Endothelial cell of umbilical vein (primary cell): ENCODE measurements at regions not wholly inside any gene's neighbourhood (a gene's known extent, or its start where the extent isn't known, plus 50 kb on each side); places are given as distances from the start of the nearest gene placed in this dataset.

ENCODE experiments used
- BruUV-seq: library from RNA; stranded (reverse); fragments of 400-500 nt; replicated peaks from 2 replicates; lab custom pipeline; 2021; lab: Mats Ljungman, UMichigan
- CTCF ChIA-PET: fragments of 300-600, 350-600 bp; sonication (Branson Sonifier 250); formaldehyde crosslinking; loops from one replicate; lab custom pipeline; 2021; ENCODE audit warnings: antibody characterized with exemption, inconsistent platforms; lab: Charles Lee
- POLR2A ChIA-PET: fragments of 300-600, 350-600 bp; sonication (Branson Sonifier 250); formaldehyde crosslinking; loops from one replicate; lab custom pipeline; 2021; ENCODE audit warnings: antibody characterized with exemption, inconsistent platforms; lab: Charles Lee
- DNase-seq: peaks from one replicate; pipeline ENCODE4 v3.0.0-alpha.2; 2011; ENCODE audit warnings: low read depth, low spot score
- FAIRE-seq: peaks from 2 replicates; lab custom pipeline; 2011; peaks lifted over from hg19 to GRCh38; lab: Jason Lieb, UNC
- H2AFZ ChIP-seq: 2 replicates; pipeline ENCODE4 v1.6.0; 2012; ENCODE audit warnings: low read depth, low read length, control low read depth, inconsistent platforms
- H3K27ac ChIP-seq: 2 replicates; pipeline ENCODE4 v1.5.1; 2011; ENCODE audit warnings: low read depth, mild to moderate bottlenecking, control low read depth, low read length, moderate library complexity; ENCODE audit not compliant: insufficient read depth
- H3K27me3 ChIP-seq, 2 experiments: 2 replicates each; pipeline versions ENCODE4 v1.6.0 to v1.6.1; 2011; ENCODE audit warnings: low read length in 2 of 2, mixed read lengths in 1 of 2; ENCODE audit not compliant: control insufficient read depth in 2 of 2, insufficient read depth in 2 of 2
- H3K36me3 ChIP-seq, 2 experiments: 2 replicates in 1 of 2; 3 replicates in 1 of 2; pipeline ENCODE4 v1.5.1; 2011; ENCODE audit warnings: low read length in 2 of 2, mild to moderate bottlenecking in 1 of 2, moderate library complexity in 1 of 2; ENCODE audit not compliant: control insufficient read depth in 2 of 2, insufficient read depth in 2 of 2; ENCODE audit errors: extremely low read depth in 1 of 2
- H3K4me1 ChIP-seq: 3 replicates; pipeline ENCODE4 v1.5.1; 2011; ENCODE audit warnings: mild to moderate bottlenecking, low read length; ENCODE audit not compliant: control insufficient read depth, insufficient read depth; ENCODE audit errors: extremely low read depth
- H3K4me2 ChIP-seq: 2 replicates; pipeline ENCODE4 v1.6.1; 2011; ENCODE audit warnings: low read length, control low read depth, mixed read lengths; ENCODE audit not compliant: insufficient read depth
- H3K4me3 ChIP-seq, 3 experiments: fragments of 200-600 bp in 1 of 3; sonication (generic), shearing (Covaris generic) in 1 of 3; replicated peaks in 1 of 3; 2 replicates each; pipeline ENCODE4 v1.5.1; 2011 to 2016; ENCODE audit warnings: control low read depth in 3 of 3, low read length in 3 of 3, mild to moderate bottlenecking in 2 of 3, inconsistent platforms in 1 of 3, low read depth in 1 of 3, moderate library complexity in 1 of 3; ENCODE audit not compliant: insufficient read depth in 1 of 3
- H3K79me2 ChIP-seq: 2 replicates; pipeline ENCODE4 v1.6.0; 2012; ENCODE audit warnings: low read length, inconsistent platforms; ENCODE audit not compliant: control insufficient read depth, insufficient read depth
- H3K9ac ChIP-seq: replicated peaks from 2 replicates; pipeline ENCODE3; 2011; ENCODE audit warnings: low read length, control low read depth; ENCODE audit not compliant: insufficient read depth; ENCODE audit errors: extremely low read depth
- H3K9me1 ChIP-seq: replicated peaks from 3 replicates; pipeline ENCODE4 v1.6.0; 2011; ENCODE audit warnings: mild to moderate bottlenecking, low read length; ENCODE audit not compliant: control insufficient read depth, insufficient read depth; ENCODE audit errors: extremely low read depth
- H3K9me3 ChIP-seq: replicated peaks from 2 replicates; pipeline ENCODE4 v1.5.1; 2012; ENCODE audit warnings: low read length, inconsistent platforms; ENCODE audit not compliant: control insufficient read depth, insufficient read depth
- H4K20me1 ChIP-seq: replicated peaks from 2 replicates; pipeline ENCODE3; 2011; ENCODE audit warnings: mild to moderate bottlenecking, low read length; ENCODE audit not compliant: control insufficient read depth, insufficient read depth; ENCODE audit errors: extremely low read depth
- EZH2 ChIP-seq: IDR thresholded peaks from 2 replicates; pipeline ENCODE4 v1.6.1; 2012; ENCODE audit warnings: borderline replicate concordance, low read depth, mild to moderate bottlenecking, moderate library complexity, low read length, inconsistent platforms; ENCODE audit not compliant: severe bottlenecking
- FOS ChIP-seq: IDR thresholded peaks from 2 replicates; pipeline ENCODE4 v1.6.1; 2011; ENCODE audit warnings: mild to moderate bottlenecking, low read length, moderate library complexity, borderline replicate concordance; ENCODE audit not compliant: insufficient read depth
- GATA2 ChIP-seq: IDR thresholded peaks from 2 replicates; pipeline ENCODE4 v1.7.0; 2011; ENCODE audit warnings: low read depth, mild to moderate bottlenecking, moderate library complexity, mixed read lengths, low read length; ENCODE audit not compliant: insufficient read length, insufficient read depth
- JUN ChIP-seq: IDR thresholded peaks from 2 replicates; pipeline ENCODE4 v1.6.1; 2011; ENCODE audit warnings: borderline replicate concordance, low read depth; ENCODE audit not compliant: insufficient read length, insufficient read depth
- MYC ChIP-seq: IDR thresholded peaks from one replicate; pipeline ENCODE4 v1.6.1; 2011; ENCODE audit warnings: mild to moderate bottlenecking, low read depth, low read length
- POLR2A ChIP-seq: IDR thresholded peaks from 2 replicates; pipeline ENCODE4 v1.6.1; 2012; ENCODE audit warnings: low read depth, mild to moderate bottlenecking, control low read depth, low read length
- POLR2AphosphoS5 ChIP-seq: IDR thresholded peaks from 2 replicates; pipeline ENCODE4 v1.6.1; 2012; ENCODE audit warnings: low read depth, mild to moderate bottlenecking, control low read depth, low read length, moderate library complexity; ENCODE audit not compliant: insufficient read depth
- dilution Hi-C: fragments of 300-500 bp; cut with MboI; formaldehyde crosslinking; loops from one replicate; pipeline ENCODE4 v1.15.0; 2019; ENCODE audit warnings: low sequenced_read_pairs; ENCODE audit not compliant: extremely low pct_ligation_motif_present
- intact Hi-C: fragments of 100-400 bp; cut with micrococcal nuclease; formaldehyde crosslinking; loops from one replicate; pipeline ENCODE4 v1.10.0; 2022
- TF ChIP-seq, protein P1 (sequence below), 2 donors: IDR thresholded peaks; 1 replicate in 1 of 2; 2 replicates in 1 of 2; pipeline ENCODE4 v1.5.1; 2011; ENCODE audit warnings: low read length in 2 of 2, mild to moderate bottlenecking in 2 of 2, moderate library complexity in 2 of 2, control low read depth in 1 of 2, inconsistent platforms in 1 of 2, low read depth in 1 of 2; ENCODE audit not compliant: insufficient read depth in 1 of 2; ENCODE audit errors: extremely low read depth in 1 of 2
- TF ChIP-seq, protein P2 (sequence below): IDR thresholded peaks from 2 replicates; pipeline ENCODE4 v1.6.1; 2011; ENCODE audit not compliant: insufficient read depth, insufficient read length

GRCh38 chr2:82055846-82056245 lies 1751.3 kb upstream of the LRRTM1 start:
- no peaks in the 10 kb centered on the region for H3K9me1 ChIP-seq
- CTCF ChIA-PET: no interaction called here
- no peaks in the 10 kb centered on the region for H3K27me3 ChIP-seq
- H3K4me1 ChIP-seq: no peaks in the 10 kb centered on the region
- DNase-seq (no peak), FAIRE-seq (no peak)
- H4K20me1 ChIP-seq: no peaks in the 10 kb centered on the region
- POLR2A ChIA-PET: no interaction called here
- no peaks in the 10 kb centered on the region for H3K79me2 ChIP-seq
- H3K4me2 ChIP-seq: no peak overlapping the region
- H3K36me3 ChIP-seq: no peaks in the 10 kb centered on the region
- no peak overlapping the region for H3K9ac ChIP-seq
- H3K9me3 ChIP-seq: no peaks in the 10 kb centered on the region
- no peak overlapping the region for H2AFZ ChIP-seq
- H3K4me3 ChIP-seq: no peak overlapping the region
- no TSS peak for BruUV-seq
- intact Hi-C loops: no loop called here
- H3K27ac ChIP-seq: no peak overlapping the region
- TF ChIP-seq POLR2AphosphoS5 (no peak), GATA2 (no peak), FOS (no peak)
- TF ChIP-seq, protein P1, sequence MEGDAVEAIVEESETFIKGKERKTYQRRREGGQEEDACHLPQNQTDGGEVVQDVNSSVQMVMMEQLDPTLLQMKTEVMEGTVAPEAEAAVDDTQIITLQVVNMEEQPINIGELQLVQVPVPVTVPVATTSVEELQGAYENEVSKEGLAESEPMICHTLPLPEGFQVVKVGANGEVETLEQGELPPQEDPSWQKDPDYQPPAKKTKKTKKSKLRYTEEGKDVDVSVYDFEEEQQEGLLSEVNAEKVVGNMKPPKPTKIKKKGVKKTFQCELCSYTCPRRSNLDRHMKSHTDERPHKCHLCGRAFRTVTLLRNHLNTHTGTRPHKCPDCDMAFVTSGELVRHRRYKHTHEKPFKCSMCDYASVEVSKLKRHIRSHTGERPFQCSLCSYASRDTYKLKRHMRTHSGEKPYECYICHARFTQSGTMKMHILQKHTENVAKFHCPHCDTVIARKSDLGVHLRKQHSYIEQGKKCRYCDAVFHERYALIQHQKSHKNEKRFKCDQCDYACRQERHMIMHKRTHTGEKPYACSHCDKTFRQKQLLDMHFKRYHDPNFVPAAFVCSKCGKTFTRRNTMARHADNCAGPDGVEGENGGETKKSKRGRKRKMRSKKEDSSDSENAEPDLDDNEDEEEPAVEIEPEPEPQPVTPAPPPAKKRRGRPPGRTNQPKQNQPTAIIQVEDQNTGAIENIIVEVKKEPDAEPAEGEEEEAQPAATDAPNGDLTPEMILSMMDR (IDR thresholded peaks at IDR 0.05; ENCODE audit: extremely low read depth in 1 of 2, insufficient read depth in 1 of 2, low read depth in 1 of 2, low read length in 2 of 2): no peak
- dilution Hi-C loops: no loop called here

GRCh38 chr2:82043867-82044266 lies 1739.3 kb upstream of the LRRTM1 start:
- TF ChIP-seq, protein P2, sequence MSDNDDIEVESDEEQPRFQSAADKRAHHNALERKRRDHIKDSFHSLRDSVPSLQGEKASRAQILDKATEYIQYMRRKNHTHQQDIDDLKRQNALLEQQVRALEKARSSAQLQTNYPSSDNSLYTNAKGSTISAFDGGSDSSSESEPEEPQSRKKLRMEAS: no peak
- TF ChIP-seq JUN (no peak), POLR2AphosphoS5 (no peak), POLR2A (no peak), GATA2 (no peak), FOS (no peak), MYC (no peak), EZH2 (no peak)
- TF ChIP-seq, protein P1 (IDR thresholded peaks at IDR 0.05; ENCODE audit: extremely low read depth in 1 of 2, insufficient read depth in 1 of 2, low read depth in 1 of 2, low read length in 2 of 2): no peak

More at GRCh38 chr2:82043867-82044266, 1739.3 kb upstream of the LRRTM1 start:
- BruUV-seq: no TSS peak
- Histone ChIP-seq H3K36me3 (no peaks in the 10 kb centered on the region), H3K9me3 (peaks cover 4% of the 10 kb centered on the region), H3K9ac (no peak overlapping the region), H3K9me1 (no peaks in the 10 kb centered on the region), H3K4me3 (no peak overlapping the region), H3K79me2 (no peaks in the 10 kb centered on the region), H4K20me1 (no peaks in the 10 kb centered on the region), H2AFZ (no peak overlapping the region), H3K27me3 (no peaks in the 10 kb centered on the region), H3K4me2 (no peak overlapping the region), H3K4me1 (no peaks in the 10 kb centered on the region), H3K27ac (no peak overlapping the region)
- DNase-seq: no peak
- ChIA-PET POLR2A (no interaction called here), CTCF (no interaction called here)
- FAIRE-seq: no peak
- dilution Hi-C loops: no loop called here
- intact Hi-C loops: no loop called here
